Left ventricle myocardium inferior (tissue), 1 donor: ENCODE measurements at regions not wholly inside any gene's neighbourhood (a gene's known extent, or its start where the extent isn't known, plus 50 kb on each side); places are given as distances from the start of the nearest gene placed in this dataset.

ENCODE experiments used
- DNase-seq: peaks from one replicate; pipeline ENCODE4 v3.0.0-alpha.2; 2020
- H3K27ac ChIP-seq: fragments of 200-600 bp; replicated peaks from 2 replicates; pipeline ENCODE4 v1.8.0; 2021
- H3K27me3 ChIP-seq: fragments of 200-600 bp; 2 replicates; pipeline ENCODE4 v1.8.0; 2021; ENCODE audit warnings: low read depth
- H3K36me3 ChIP-seq: fragments of 200-600 bp; 2 replicates; pipeline ENCODE4 v1.8.0; 2021
- H3K4me1 ChIP-seq: fragments of 200-600 bp; 2 replicates; pipeline ENCODE4 v1.8.0; 2021
- H3K4me3 ChIP-seq: fragments of 200-600 bp; 2 replicates; pipeline ENCODE4 v1.8.0; 2021; ENCODE audit warnings: mild to moderate bottlenecking, moderate library complexity
- H3K9me3 ChIP-seq: fragments of 200-600 bp; replicated peaks from 2 replicates; pipeline ENCODE4 v1.8.0; 2021
- intact Hi-C: fragments of 100-400 bp; cut with micrococcal nuclease; formaldehyde crosslinking; loops from one replicate; pipeline ENCODE4 v1.11.0; 2022
- TF ChIP-seq, protein P1 (sequence below): fragments of 200-600 bp; IDR thresholded peaks from 2 replicates; pipeline ENCODE4 v1.8.0; 2021; ENCODE audit warnings: antibody characterized with exemption, mild to moderate bottlenecking, borderline replicate concordance
- donor health status: DM: no; HTN: yes; CAD: no; lungs with severe emphysema.

DNA sequence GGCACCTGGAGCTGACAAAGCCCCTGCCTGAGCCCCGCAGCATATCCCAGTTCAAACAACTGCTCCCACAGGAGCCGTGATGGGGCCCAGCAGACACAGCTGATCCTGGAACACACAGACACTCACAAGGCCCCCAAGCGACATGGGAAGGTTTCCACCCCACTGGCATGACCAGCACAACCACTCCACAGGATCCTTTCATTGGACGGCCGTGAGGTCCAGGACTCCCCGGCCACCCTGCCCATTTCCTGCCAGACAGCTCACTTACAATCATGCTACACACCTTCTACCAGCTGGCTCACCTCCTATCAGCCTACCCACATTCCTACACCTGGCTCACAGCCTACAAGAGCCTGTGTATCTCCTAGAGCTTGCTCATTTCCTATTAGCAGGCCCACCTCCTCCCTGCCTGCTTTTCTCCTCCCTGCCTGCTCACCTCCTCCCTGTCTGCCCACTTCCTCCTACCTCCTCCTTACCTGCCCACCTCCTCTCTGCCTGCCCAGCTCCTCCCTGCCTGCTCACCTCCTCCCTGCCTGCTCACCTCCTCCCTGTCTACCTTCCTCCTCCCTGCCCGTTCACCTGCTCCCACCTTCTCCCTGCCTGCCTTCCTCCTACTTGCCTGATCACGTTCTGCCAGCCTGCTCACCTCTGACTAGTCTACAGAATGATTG lies 73.9 kb downstream of the MATN1 start:
- Histone ChIP-seq H3K9me3 (no peaks in the 10 kb centered on the region), H3K27ac (no peak overlapping the region), H3K27me3 (peaks cover 69% of the 10 kb centered on the region), H3K4me1 (no peaks in the 10 kb centered on the region), H3K36me3 (no peaks in the 10 kb centered on the region), H3K4me3 (no peak overlapping the region)
- TF ChIP-seq, protein P1, sequence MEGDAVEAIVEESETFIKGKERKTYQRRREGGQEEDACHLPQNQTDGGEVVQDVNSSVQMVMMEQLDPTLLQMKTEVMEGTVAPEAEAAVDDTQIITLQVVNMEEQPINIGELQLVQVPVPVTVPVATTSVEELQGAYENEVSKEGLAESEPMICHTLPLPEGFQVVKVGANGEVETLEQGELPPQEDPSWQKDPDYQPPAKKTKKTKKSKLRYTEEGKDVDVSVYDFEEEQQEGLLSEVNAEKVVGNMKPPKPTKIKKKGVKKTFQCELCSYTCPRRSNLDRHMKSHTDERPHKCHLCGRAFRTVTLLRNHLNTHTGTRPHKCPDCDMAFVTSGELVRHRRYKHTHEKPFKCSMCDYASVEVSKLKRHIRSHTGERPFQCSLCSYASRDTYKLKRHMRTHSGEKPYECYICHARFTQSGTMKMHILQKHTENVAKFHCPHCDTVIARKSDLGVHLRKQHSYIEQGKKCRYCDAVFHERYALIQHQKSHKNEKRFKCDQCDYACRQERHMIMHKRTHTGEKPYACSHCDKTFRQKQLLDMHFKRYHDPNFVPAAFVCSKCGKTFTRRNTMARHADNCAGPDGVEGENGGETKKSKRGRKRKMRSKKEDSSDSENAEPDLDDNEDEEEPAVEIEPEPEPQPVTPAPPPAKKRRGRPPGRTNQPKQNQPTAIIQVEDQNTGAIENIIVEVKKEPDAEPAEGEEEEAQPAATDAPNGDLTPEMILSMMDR, result no peak
- no peak for DNase-seq
- intact Hi-C loops, result no loop called here

DNA sequence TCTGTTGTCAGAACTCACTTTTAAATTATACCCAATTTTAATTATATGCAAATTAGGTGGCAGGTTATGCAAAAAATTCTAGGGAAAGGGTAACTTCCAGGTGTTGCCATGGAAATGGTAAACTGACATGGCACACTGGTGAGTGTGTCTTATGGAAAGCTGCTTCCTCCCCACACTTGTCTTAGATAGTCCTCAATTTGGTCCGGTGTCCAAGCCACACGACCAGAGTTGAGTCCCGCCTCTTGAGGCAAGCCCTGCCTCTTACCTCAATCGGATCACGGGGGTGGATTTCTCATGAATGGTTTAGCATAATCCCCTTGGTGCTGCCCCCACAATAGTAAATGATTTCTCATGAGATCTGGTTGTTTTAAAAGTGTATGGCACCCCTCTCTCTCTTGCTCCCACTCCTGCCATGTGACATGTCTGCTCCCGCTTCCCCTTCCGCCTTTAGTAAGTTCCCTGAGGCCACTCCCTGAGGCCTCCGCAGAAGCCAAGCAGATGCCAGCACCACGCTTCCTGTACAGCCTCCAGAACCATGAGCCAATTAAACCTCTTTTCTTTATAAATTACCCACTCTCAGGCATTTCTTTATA lies 74.9 kb downstream of the MATN1 start:
- no peak for DNase-seq
- Histone ChIP-seq H3K27ac (no peak overlapping the region), H3K4me1 (no peaks in the 10 kb centered on the region), H3K36me3 (no peaks in the 10 kb centered on the region), H3K4me3 (no peak overlapping the region), H3K27me3 (peaks cover 78% of the 10 kb centered on the region), H3K9me3 (no peaks in the 10 kb centered on the region)
- TF ChIP-seq, protein P1, result no peak
- intact Hi-C loops, result no loop called here

DNA sequence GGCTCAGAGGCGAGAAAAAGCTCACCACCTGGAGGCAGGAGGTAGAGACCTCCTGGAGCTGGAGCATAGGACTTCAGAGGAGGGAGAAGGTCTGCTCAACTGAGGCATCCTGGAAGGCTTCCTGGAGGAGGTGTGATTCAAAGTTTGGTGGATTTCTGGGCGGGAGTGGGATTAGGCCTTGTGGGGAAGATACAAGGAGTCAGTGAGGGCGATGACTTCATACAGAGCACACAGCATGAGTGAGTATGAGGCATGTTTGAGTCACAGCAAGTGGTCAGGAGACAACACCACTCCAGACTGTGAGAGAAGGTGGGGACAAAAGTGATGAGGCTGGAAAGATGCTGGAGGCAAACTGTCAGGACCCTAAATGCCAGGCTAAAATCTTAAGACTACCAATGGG lies 77.6 kb downstream of the MATN1 start:
- Histone ChIP-seq H3K9me3 (no peaks in the 10 kb centered on the region), H3K27me3 (peaks cover 94% of the 10 kb centered on the region)
- no peak for DNase-seq

DNA sequence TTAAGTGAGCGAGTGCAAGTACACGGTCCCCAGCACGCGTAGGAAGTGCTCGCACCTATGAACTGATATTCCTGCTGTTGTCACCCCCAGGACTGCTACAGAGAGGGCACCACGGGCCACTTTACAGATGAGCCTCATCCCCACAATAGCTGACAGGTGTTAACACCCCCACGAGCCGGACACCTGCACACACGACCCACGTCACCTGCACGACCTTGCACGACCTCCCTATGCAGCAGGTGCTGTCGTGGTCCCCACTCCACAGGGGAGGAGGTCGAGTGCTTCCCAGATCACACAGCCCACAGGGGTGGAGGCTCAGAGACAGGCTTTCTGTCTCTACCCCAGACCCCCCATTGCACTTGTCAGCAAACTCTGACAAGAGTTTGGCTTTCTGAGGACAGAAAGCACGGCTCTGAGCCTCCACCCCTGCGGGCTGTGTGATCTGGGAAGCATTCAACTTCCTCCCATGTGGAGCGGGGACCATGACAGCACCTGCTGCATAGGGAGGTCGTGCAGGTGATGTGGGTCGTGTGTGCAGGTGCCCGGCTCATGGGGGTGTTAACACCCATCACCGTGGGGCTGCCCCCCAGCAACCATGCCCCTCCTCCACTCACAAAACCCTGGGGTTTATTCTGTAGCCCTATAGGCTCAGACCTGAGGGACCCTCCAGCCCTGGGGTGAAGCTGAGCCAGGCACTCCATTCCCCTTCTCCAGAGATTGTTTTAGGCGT lies 80.8 kb downstream of the MATN1 start:
- Histone ChIP-seq H3K27me3 (peaks cover 61% of the 10 kb centered on the region), H3K4me3 (no peak overlapping the region), H3K4me1 (peaks cover 17% of the 10 kb centered on the region), H3K9me3 (no peaks in the 10 kb centered on the region), H3K36me3 (no peaks in the 10 kb centered on the region), H3K27ac (no peak overlapping the region)
- intact Hi-C loops, result no loop called here
- no peak for DNase-seq
- TF ChIP-seq, protein P1, result no peak

More for the DNA sequence above, 77.6 kb downstream of the MATN1 start:
- Histone ChIP-seq H3K36me3 (no peaks in the 10 kb centered on the region), H3K4me3 (no peak overlapping the region), H3K27ac (no peak overlapping the region), H3K4me1 (no peaks in the 10 kb centered on the region)
- TF ChIP-seq, protein P1, result no peak
- intact Hi-C loops, result no loop called here

DNA sequence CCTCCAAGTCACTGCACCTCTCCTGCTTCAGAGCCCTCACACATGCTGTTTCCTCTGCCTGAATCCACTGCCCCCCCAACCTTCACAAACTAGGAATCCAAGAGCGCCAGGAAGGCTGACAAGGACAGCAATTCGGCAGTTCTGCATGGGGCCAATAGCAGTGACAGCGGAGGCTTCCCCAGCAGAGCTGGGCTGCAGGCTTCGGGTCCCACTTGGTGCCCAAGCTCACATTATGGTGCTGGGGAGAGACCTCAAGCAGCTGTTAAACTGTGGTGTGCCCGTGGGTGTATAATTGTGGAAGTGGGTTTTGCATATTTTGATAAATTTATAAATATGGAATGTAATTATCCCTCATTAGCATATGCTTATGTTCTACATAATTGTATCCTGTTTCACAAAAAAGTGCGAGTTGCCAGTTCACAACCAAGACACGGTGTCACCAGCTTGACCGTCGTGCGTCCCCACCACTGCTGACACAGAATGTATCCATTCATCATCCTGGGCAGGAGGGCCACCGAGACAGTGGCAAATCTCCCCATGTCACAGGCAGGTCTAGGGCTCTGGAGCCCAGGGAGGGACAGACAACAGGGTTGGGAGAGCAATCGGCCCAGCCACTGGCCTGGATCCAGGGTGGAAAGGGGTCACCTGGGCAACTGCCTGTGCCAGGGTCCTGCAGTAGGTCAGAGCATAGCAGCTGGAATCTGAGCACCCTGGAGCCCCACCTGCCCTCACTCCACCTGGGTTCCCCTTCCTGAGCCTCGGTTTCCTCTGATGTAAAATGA lies 81.6 kb downstream of the MATN1 start:
- Histone ChIP-seq H3K27ac (no peak overlapping the region), H3K9me3 (no peaks in the 10 kb centered on the region), H3K4me1 (peaks cover 24% of the 10 kb centered on the region), H3K4me3 (no peak overlapping the region), H3K36me3 (no peaks in the 10 kb centered on the region), H3K27me3 (peaks cover 53% of the 10 kb centered on the region)
- intact Hi-C loops, result no loop called here
- TF ChIP-seq, protein P1, result no peak
- DNase-seq, result no peak
